HG03457 (cell line): ENCODE measurements at regions not wholly inside any gene's neighbourhood (a gene's known extent, or its start where the extent isn't known, plus 50 kb on each side); places are given as distances from the start of the nearest gene placed in this dataset.

Experiments
- ATAC-seq: cut with Tn5 transposase; IDR thresholded peaks from one replicate; pipeline ENCODE4 v1.9.1; 2021; ENCODE audit warnings: moderate number of reproducible peaks; ENCODE audit not compliant: unreplicated experiment

GRCh38 chr9:1948541-1948940, 66.6 kb upstream of the SMARCA2 start:
- ATAC-seq = no peak

- no peak for ATAC-seq
These were observed 63.7 kb upstream of the SMARCA2 start for GRCh38 chr9:1951446-1951845.

GRCh38 chr9:1952001-1952400, 63.1 kb upstream of the SMARCA2 start:
- ATAC-seq = no peak

- no peak for ATAC-seq
These were observed 60.9 kb upstream of the SMARCA2 start for GRCh38 chr9:1954238-1954637.

- no peak for ATAC-seq
These were observed 58.2 kb upstream of the SMARCA2 start for GRCh38 chr9:1956958-1957357.

- ATAC-seq = no peak
These were observed 57.3 kb upstream of the SMARCA2 start for GRCh38 chr9:1957856-1958255.

GRCh38 chr9:1959371-1959770, 55.8 kb upstream of the SMARCA2 start:
- ATAC-seq = no peak

- no peak for ATAC-seq
These were observed 54.7 kb upstream of the SMARCA2 start for GRCh38 chr9:1960342-1961042.

- ATAC-seq = no peak
These were observed 53.0 kb upstream of the SMARCA2 start for GRCh38 chr9:1962122-1962521.

GRCh38 chr9:1962588-1963106, 52.5 kb upstream of the SMARCA2 start:
- no peak for ATAC-seq

- ATAC-seq = no peak
These were observed 51.1 kb upstream of the SMARCA2 start for GRCh38 chr9:1964093-1964492.
